Mammary epithelial cell (primary cell): ENCODE measurements at regions not wholly inside any gene's neighbourhood (a gene's known extent, or its start where the extent isn't known, plus 50 kb on each side); places are given as distances from the start of the nearest gene placed in this dataset.

Experiments used
- EZH2 ChIP-seq: IDR thresholded peaks from 2 replicates; pipeline ENCODE4 v1.6.1; 2012; ENCODE audit warnings: low read length, inconsistent platforms, borderline replicate concordance
- TF ChIP-seq, protein P1 (sequence below), 2 donors: IDR thresholded peaks in 1 of 2; conservative IDR thresholded peaks in 1 of 2; 2 replicates each; pipeline ENCODE4 v1.5.1; 2011 to 2012; ENCODE audit warnings: inconsistent platforms in 2 of 2, low read length in 2 of 2, mild to moderate bottlenecking in 2 of 2, control low read depth in 1 of 2, low read depth in 1 of 2; ENCODE audit not compliant: insufficient read depth in 1 of 2; ENCODE audit errors: extremely low read depth in 1 of 2

DNA sequence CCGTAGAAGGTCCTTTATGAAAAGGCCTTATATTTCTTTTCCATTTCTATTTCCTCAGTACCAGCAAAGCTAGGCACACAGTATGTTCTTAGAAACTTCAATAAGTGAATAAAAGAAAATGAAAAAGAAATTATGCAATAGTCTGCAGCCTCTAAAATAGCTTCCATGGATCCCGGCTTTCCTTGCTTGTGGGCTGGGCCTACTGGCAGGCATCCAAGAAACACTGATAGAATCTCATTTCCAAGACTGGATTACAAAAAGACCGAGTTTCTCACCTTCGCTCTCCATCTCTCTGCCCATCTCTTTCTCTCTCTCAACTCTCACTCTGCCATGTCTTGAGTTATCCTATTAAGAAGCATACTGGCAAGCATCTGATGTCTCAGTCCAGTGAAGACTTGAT lies 187.5 kb upstream of the FKBP1C start:
- TF ChIP-seq, protein P1, sequence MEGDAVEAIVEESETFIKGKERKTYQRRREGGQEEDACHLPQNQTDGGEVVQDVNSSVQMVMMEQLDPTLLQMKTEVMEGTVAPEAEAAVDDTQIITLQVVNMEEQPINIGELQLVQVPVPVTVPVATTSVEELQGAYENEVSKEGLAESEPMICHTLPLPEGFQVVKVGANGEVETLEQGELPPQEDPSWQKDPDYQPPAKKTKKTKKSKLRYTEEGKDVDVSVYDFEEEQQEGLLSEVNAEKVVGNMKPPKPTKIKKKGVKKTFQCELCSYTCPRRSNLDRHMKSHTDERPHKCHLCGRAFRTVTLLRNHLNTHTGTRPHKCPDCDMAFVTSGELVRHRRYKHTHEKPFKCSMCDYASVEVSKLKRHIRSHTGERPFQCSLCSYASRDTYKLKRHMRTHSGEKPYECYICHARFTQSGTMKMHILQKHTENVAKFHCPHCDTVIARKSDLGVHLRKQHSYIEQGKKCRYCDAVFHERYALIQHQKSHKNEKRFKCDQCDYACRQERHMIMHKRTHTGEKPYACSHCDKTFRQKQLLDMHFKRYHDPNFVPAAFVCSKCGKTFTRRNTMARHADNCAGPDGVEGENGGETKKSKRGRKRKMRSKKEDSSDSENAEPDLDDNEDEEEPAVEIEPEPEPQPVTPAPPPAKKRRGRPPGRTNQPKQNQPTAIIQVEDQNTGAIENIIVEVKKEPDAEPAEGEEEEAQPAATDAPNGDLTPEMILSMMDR (conservative IDR thresholded peaks at IDR 0.05 in 1 of 2, IDR thresholded peaks at IDR 0.05 in 1 of 2; ENCODE audit: extremely low read depth in 1 of 2, insufficient read depth in 1 of 2, low read depth in 1 of 2, low read length in 2 of 2): no peak
- no peak for TF ChIP-seq EZH2
